H1 (cell line): ENCODE measurements at regions not wholly inside any gene's neighbourhood (a gene's known extent, or its start where the extent isn't known, plus 50 kb on each side); places are given as distances from the start of the nearest gene placed in this dataset.

Source experiments
- BRCA1 ChIP-seq: IDR thresholded peaks from 2 replicates; pipeline ENCODE4 v1.6.1; 2012; ENCODE audit warnings: low read depth, low read length, improper control_type of control experiment
- CBX5 ChIP-seq: fragments of 300-800, 300-1000 bp; sonication (generic); IDR thresholded peaks from 2 replicates; pipeline ENCODE4 v1.7.1; 2016; ENCODE audit warnings: antibody characterized with exemption, low read length, low read depth
- CTCF ChIP-seq, 3 experiments: IDR thresholded peaks; 1 replicate in 2 of 3; 2 replicates in 1 of 3; pipeline versions ENCODE4 v1.5.1 to v1.6.1; 2011; ENCODE audit warnings: low read length in 3 of 3, mild to moderate bottlenecking in 3 of 3, inconsistent platforms in 2 of 3, low read depth in 1 of 3, moderate library complexity in 1 of 3; ENCODE audit not compliant: insufficient read depth in 1 of 3; ENCODE audit errors: control extremely low read depth in 1 of 3
- EGR1 ChIP-seq: IDR thresholded peaks from 2 replicates; pipeline ENCODE4 v1.6.1; 2011; ENCODE audit warnings: low read depth, low read length, borderline replicate concordance
- FOSL1 ChIP-seq: IDR thresholded peaks from 2 replicates; pipeline ENCODE4 v1.6.1; 2011; ENCODE audit warnings: mild to moderate bottlenecking, low read depth, low read length, moderate library complexity; ENCODE audit not compliant: insufficient read depth
- JUND ChIP-seq: IDR thresholded peaks from 2 replicates; pipeline ENCODE4 v1.6.1; 2011; ENCODE audit warnings: mild to moderate bottlenecking, improper control_type of control experiment, low read length
- POLR2A ChIP-seq, 2 experiments: IDR thresholded peaks; 1 replicate in 1 of 2; 2 replicates in 1 of 2; pipeline ENCODE4 v1.6.1; 2011; ENCODE audit warnings: low read depth in 2 of 2, low read length in 2 of 2, mild to moderate bottlenecking in 2 of 2; ENCODE audit errors: control extremely low read depth in 1 of 2
- TCF12 ChIP-seq: IDR thresholded peaks from 2 replicates; pipeline ENCODE4 v1.6.1; 2011; ENCODE audit warnings: low read depth, mild to moderate bottlenecking, low read length

- TF ChIP-seq POLR2A (IDR thresholded peaks at IDR 0.05; ENCODE audit: control extremely low read depth in 1 of 2, low read depth in 2 of 2, low read length in 2 of 2) (no peak), CTCF (IDR thresholded peaks at IDR 0.05; ENCODE audit: control extremely low read depth in 1 of 3, insufficient read depth in 1 of 3, low read depth in 1 of 3, low read length in 3 of 3) (no peak), CBX5 (no peak), EGR1 (no peak), TCF12 (no peak), JUND (no peak), BRCA1 (no peak), FOSL1 (no peak)
These were observed 113.8 kb downstream of the ANXA2 start for GRCh38 chr15:60283936-60284335.
